CD4-positive, alpha-beta T cell treated with Interleukin-10 for 1 hour (primary cell): ENCODE measurements at regions not wholly inside any gene's neighbourhood (a gene's known extent, or its start where the extent isn't known, plus 50 kb on each side); places are given as distances from the start of the nearest gene placed in this dataset.

Experiments used
- DNase-seq: peaks from one replicate; pipeline ENCODE4 v3.0.0-alpha.2; 2020

GRCh38 chr2:23073671-23074070 is 311.3 kb upstream of the KLHL29 start:
- DNase-seq, result no peak

GRCh38 chr2:23077596-23077995 is 307.4 kb upstream of the KLHL29 start:
- DNase-seq, result no peak

- DNase-seq, result no peak
These were observed 306.1 kb upstream of the KLHL29 start for GRCh38 chr2:23078784-23079434.

GRCh38 chr2:23083966-23084365 is 301.0 kb upstream of the KLHL29 start:
- no peak for DNase-seq

GRCh38 chr2:23091019-23091418 is 294.0 kb upstream of the KLHL29 start:
- DNase-seq, result no peak

- no peak for DNase-seq
These were observed 293.1 kb upstream of the KLHL29 start for GRCh38 chr2:23091900-23092299.

GRCh38 chr2:23092831-23093230 is 292.1 kb upstream of the KLHL29 start:
- DNase-seq, result no peak

GRCh38 chr2:23093513-23093912 is 291.5 kb upstream of the KLHL29 start:
- no peak for DNase-seq

- no peak for DNase-seq
These were observed 287.9 kb upstream of the KLHL29 start for GRCh38 chr2:23096906-23097602.

GRCh38 chr2:23100406-23100805 is 284.6 kb upstream of the KLHL29 start:
- DNase-seq, result no peak

GRCh38 chr2:23106242-23106785 is 278.7 kb upstream of the KLHL29 start:
- no peak for DNase-seq

- DNase-seq, result no peak
These were observed 277.5 kb upstream of the KLHL29 start for GRCh38 chr2:23107327-23107941.

GRCh38 chr2:23111263-23111662 is 273.7 kb upstream of the KLHL29 start:
- no peak for DNase-seq

GRCh38 chr2:23112517-23112916 is 272.5 kb upstream of the KLHL29 start:
- DNase-seq, result no peak

- DNase-seq, result no peak
These were observed 270.7 kb upstream of the KLHL29 start for GRCh38 chr2:23114299-23114698.

GRCh38 chr2:23118313-23118712 is 266.7 kb upstream of the KLHL29 start:
- no peak for DNase-seq

- DNase-seq, result no peak
These were observed 266.1 kb upstream of the KLHL29 start for GRCh38 chr2:23118894-23119293.

GRCh38 chr2:23120161-23120560 is 264.8 kb upstream of the KLHL29 start:
- no peak for DNase-seq

GRCh38 chr2:23121968-23122648 is 262.9 kb upstream of the KLHL29 start:
- DNase-seq, result no peak

GRCh38 chr2:23122681-23123215 is 262.2 kb upstream of the KLHL29 start:
- DNase-seq, result no peak

- no peak for DNase-seq
These were observed 261.3 kb upstream of the KLHL29 start for GRCh38 chr2:23123686-23124085.

GRCh38 chr2:23124214-23124750 is 260.7 kb upstream of the KLHL29 start:
- no peak for DNase-seq

GRCh38 chr2:23127465-23127864 is 257.5 kb upstream of the KLHL29 start:
- DNase-seq, result no peak
